ENCODE measurements at regions not wholly inside any gene's neighbourhood (a gene's known extent, or its start where the extent isn't known, plus 50 kb on each side); places are given as distances from the start of the nearest gene placed in this dataset.

GRCh38 chr4:137664046-137664387, 131.7 kb upstream of the PCDH18 start:
- no peak for TF ChIP-seq CTCF (IDR thresholded peaks at IDR 0.05; ENCODE audit: poor library complexity, severe bottlenecking)
- Histone ChIP-seq H3K9me3 (ENCODE audit: severe bottlenecking) (no peaks in the 10 kb centered on the region), H3K36me3 (ENCODE audit: low read depth) (no peaks in the 10 kb centered on the region), H3K27me3 (ENCODE audit: insufficient read depth, poor library complexity, severe bottlenecking) (no peaks in the 10 kb centered on the region), H3K4me1 (ENCODE audit: insufficient read depth, poor library complexity, severe bottlenecking) (peaks cover 9% of the 10 kb centered on the region), H3K4me3 (ENCODE audit: severe bottlenecking) (no peak overlapping the region), H3K27ac (ENCODE audit: poor library complexity, severe bottlenecking) (peak overlapping the region; percentile 26)
- no peak for DNase-seq (ENCODE audit: low spot score)
- peak; percentile 59; the same call in 1 of the 3 replicates for ATAC-seq (ENCODE audit: low read depth)

GRCh38 chr4:137663251-137664045, 131.2 kb upstream of the PCDH18 start:
- no peak overlapping the region for H3K4me3 ChIP-seq (ENCODE audit: severe bottlenecking)
- peaks cover 9% of the 10 kb centered on the region for H3K4me1 ChIP-seq (ENCODE audit: insufficient read depth, poor library complexity, severe bottlenecking)
- no peaks in the 10 kb centered on the region for H3K36me3 ChIP-seq (ENCODE audit: low read depth)
- H3K9me3 ChIP-seq (ENCODE audit: severe bottlenecking), result no peaks in the 10 kb centered on the region
- no peaks in the 10 kb centered on the region for H3K27me3 ChIP-seq (ENCODE audit: insufficient read depth, poor library complexity, severe bottlenecking)
- no peak for TF ChIP-seq CTCF (IDR thresholded peaks at IDR 0.05; ENCODE audit: poor library complexity, severe bottlenecking)
- H3K27ac ChIP-seq (ENCODE audit: poor library complexity, severe bottlenecking), result peak overlapping the region; percentile 26
- DNase-seq (ENCODE audit: low spot score) (no peak), ATAC-seq (ENCODE audit: low read depth) (no peak)

- no peak overlapping the region for H3K4me3 ChIP-seq (ENCODE audit: severe bottlenecking)
- H3K4me1 ChIP-seq (ENCODE audit: insufficient read depth, poor library complexity, severe bottlenecking), result peaks cover 9% of the 10 kb centered on the region
- no peak for TF ChIP-seq CTCF (IDR thresholded peaks at IDR 0.05; ENCODE audit: poor library complexity, severe bottlenecking)
- DNase-seq (ENCODE audit: low spot score) (no peak), ATAC-seq (ENCODE audit: low read depth) (no peak)
- H3K27ac ChIP-seq (ENCODE audit: poor library complexity, severe bottlenecking), result no peak overlapping the region
- no peaks in the 10 kb centered on the region for H3K9me3 ChIP-seq (ENCODE audit: severe bottlenecking)
- no peaks in the 10 kb centered on the region for H3K27me3 ChIP-seq (ENCODE audit: insufficient read depth, poor library complexity, severe bottlenecking)
- no peaks in the 10 kb centered on the region for H3K36me3 ChIP-seq (ENCODE audit: low read depth)
These were observed 129.4 kb upstream of the PCDH18 start for GRCh38 chr4:137661693-137662092.

- peaks cover 9% of the 10 kb centered on the region for H3K4me1 ChIP-seq (ENCODE audit: insufficient read depth, poor library complexity, severe bottlenecking)
- no peaks in the 10 kb centered on the region for H3K36me3 ChIP-seq (ENCODE audit: low read depth)
- no peaks in the 10 kb centered on the region for H3K9me3 ChIP-seq (ENCODE audit: severe bottlenecking)
- no peak overlapping the region for H3K4me3 ChIP-seq (ENCODE audit: severe bottlenecking)
- H3K27me3 ChIP-seq (ENCODE audit: insufficient read depth, poor library complexity, severe bottlenecking), result no peaks in the 10 kb centered on the region
- TF ChIP-seq CTCF (IDR thresholded peaks at IDR 0.05; ENCODE audit: poor library complexity, severe bottlenecking), result no peak
- DNase-seq (ENCODE audit: low spot score) (no peak), ATAC-seq (ENCODE audit: low read depth) (no peak)
- H3K27ac ChIP-seq (ENCODE audit: poor library complexity, severe bottlenecking), result no peak overlapping the region
These were observed 127.9 kb upstream of the PCDH18 start for GRCh38 chr4:137660211-137660610.

GRCh38 chr4:137659431-137659830, 127.1 kb upstream of the PCDH18 start:
- Histone ChIP-seq H3K27ac (ENCODE audit: poor library complexity, severe bottlenecking) (no peak overlapping the region), H3K4me1 (ENCODE audit: insufficient read depth, poor library complexity, severe bottlenecking) (peaks cover 9% of the 10 kb centered on the region), H3K36me3 (ENCODE audit: low read depth) (no peaks in the 10 kb centered on the region), H3K4me3 (ENCODE audit: severe bottlenecking) (no peak overlapping the region), H3K27me3 (ENCODE audit: insufficient read depth, poor library complexity, severe bottlenecking) (no peaks in the 10 kb centered on the region), H3K9me3 (ENCODE audit: severe bottlenecking) (no peaks in the 10 kb centered on the region)
- no peak for ATAC-seq (ENCODE audit: low read depth)
- DNase-seq (ENCODE audit: low spot score), result no peak
- no peak for TF ChIP-seq CTCF (IDR thresholded peaks at IDR 0.05; ENCODE audit: poor library complexity, severe bottlenecking)

Data from RWPE2 (cell line).